H1 (cell line): ENCODE measurements at regions not wholly inside any gene's neighbourhood (a gene's known extent, or its start where the extent isn't known, plus 50 kb on each side); places are given as distances from the start of the nearest gene placed in this dataset.
A peak's percentile ranks its signal among the peaks of the same experiment; 100 is the strongest.
"Not testable (repeated sequence)": the region's sequence is repeated elsewhere in the genome, so short reads cannot be mapped to it uniquely, and the experiment has no call there.

Source experiments
- CTCF ChIA-PET: fragments of 300-600 bp; sonication (Branson Sonifier 250); formaldehyde crosslinking; loops from one replicate; lab custom pipeline; 2021; ENCODE audit not compliant: partially characterized antibody; lab: Charles Lee
- POLR2A ChIA-PET: fragments of 300-600 bp; sonication (Branson Sonifier 250); formaldehyde crosslinking; loops from one replicate; lab custom pipeline; 2021; ENCODE audit warnings: inconsistent platforms; ENCODE audit not compliant: partially characterized antibody; lab: Charles Lee
- DNase-seq, 2 experiments: peaks; one replicate each; pipeline versions ENCODE4 v3.0.0 to v3.0.0-alpha.2; 2010 to 2022; ENCODE audit warnings: low spot score in 2 of 2, low read depth in 1 of 2, mixed read lengths in 1 of 2
- FAIRE-seq: peaks from 2 replicates; lab custom pipeline; 2011; peaks lifted over from hg19 to GRCh38; lab: Jason Lieb, UNC
- H2AFZ ChIP-seq: 2 replicates; pipeline ENCODE4 v1.8.1; 2012; ENCODE audit warnings: low read length, inconsistent platforms
- H2AK5ac ChIP-seq: 2 replicates; pipeline ENCODE4 v1.6.1; 2013; ENCODE audit warnings: low read depth, low read length
- H2BK120ac ChIP-seq: replicated peaks from 2 replicates; pipeline ENCODE3; 2013; ENCODE audit warnings: low read depth, low read length, inconsistent platforms
- H2BK12ac ChIP-seq: 2 replicates; pipeline ENCODE4 v1.6.1; 2013; ENCODE audit warnings: low read depth, low read length
- H2BK15ac ChIP-seq: 2 replicates; pipeline ENCODE4 v1.6.1; 2013; ENCODE audit warnings: low read length
- H2BK20ac ChIP-seq: 2 replicates; pipeline ENCODE4 v1.6.1; 2013; ENCODE audit warnings: low read length
- H2BK5ac ChIP-seq: 2 replicates; pipeline ENCODE4 v1.6.1; 2013; ENCODE audit warnings: low read depth, low read length
- H3K14ac ChIP-seq: 2 replicates; pipeline ENCODE4 v1.6.1; 2013; ENCODE audit warnings: inconsistent platforms; ENCODE audit not compliant: insufficient read length
- H3K18ac ChIP-seq: 2 replicates; pipeline ENCODE4 v1.6.1; 2013; ENCODE audit warnings: low read length; ENCODE audit errors: extremely low read depth
- H3K23ac ChIP-seq: 2 replicates; pipeline ENCODE4 v1.6.1; 2013; ENCODE audit warnings: inconsistent platforms; ENCODE audit not compliant: insufficient read length
- H3K23me2 ChIP-seq: 2 replicates; pipeline ENCODE4 v1.6.1; 2013; ENCODE audit warnings: low read depth, low read length
- H3K27ac ChIP-seq: 2 replicates; pipeline ENCODE4 v1.6.1; 2011; ENCODE audit warnings: low read depth, low read length, inconsistent platforms
- H3K27me3 ChIP-seq, 4 experiments: replicated peaks in 1 of 4; 1 replicate in 1 of 4; 2 replicates in 3 of 4; pipeline versions ENCODE4 v1.6.1 to v1.8.1; 2011 to 2013; ENCODE audit warnings: low read length in 3 of 4, mild to moderate bottlenecking in 3 of 4, inconsistent platforms in 2 of 4, mixed read lengths in 2 of 4, moderate library complexity in 1 of 4; ENCODE audit not compliant: control insufficient read depth in 3 of 4, insufficient read depth in 3 of 4; ENCODE audit errors: extremely low read depth in 1 of 4
- H3K36me3 ChIP-seq, 4 experiments: 2 replicates each; pipeline versions ENCODE4 v1.6.1 to v1.8.1; 2011 to 2013; ENCODE audit warnings: mild to moderate bottlenecking in 4 of 4, low read length in 3 of 4, moderate library complexity in 2 of 4, control low read depth in 1 of 4, inconsistent platforms in 1 of 4; ENCODE audit not compliant: insufficient read depth in 4 of 4, control insufficient read depth in 2 of 4
- H3K4ac ChIP-seq: replicated peaks from 2 replicates; pipeline ENCODE3; 2013; ENCODE audit warnings: low read length, low read depth, mixed read lengths, inconsistent platforms; ENCODE audit not compliant: insufficient read length
- H3K4me1 ChIP-seq, 4 experiments: replicated peaks in 1 of 4; 1 replicate in 1 of 4; 2 replicates in 3 of 4; pipeline versions ENCODE4 v1.6.1 to v1.8.1; 2011 to 2013; ENCODE audit warnings: low read length in 3 of 4, inconsistent platforms in 2 of 4, mixed read lengths in 1 of 4; ENCODE audit not compliant: insufficient read depth in 4 of 4, control insufficient read depth in 3 of 4
- H3K4me2 ChIP-seq, 2 experiments: 2 replicates each; pipeline versions ENCODE4 v1.6.1 to v1.8.1; 2011 to 2013; ENCODE audit warnings: low read depth in 2 of 2, low read length in 2 of 2, control low read depth in 1 of 2, inconsistent platforms in 1 of 2, mild to moderate bottlenecking in 1 of 2; ENCODE audit not compliant: insufficient read depth in 1 of 2
- H3K4me3 ChIP-seq, 4 experiments: fragments of 200-600, 300-600 bp in 1 of 4; sonication (generic), shearing (Covaris generic), sonication (Bioruptor Twin) in 1 of 4; 2 replicates each; pipeline versions ENCODE4 v1.5.1 to v1.8.1; 2011 to 2016; ENCODE audit warnings: low read length in 4 of 4, low read depth in 3 of 4, control low read depth in 2 of 4, inconsistent platforms in 2 of 4, mild to moderate bottlenecking in 2 of 4, mixed read lengths in 1 of 4, moderate library complexity in 1 of 4; ENCODE audit not compliant: insufficient read depth in 2 of 4; ENCODE audit errors: extremely low read depth in 1 of 4
- H3K56ac ChIP-seq: replicated peaks from 2 replicates; pipeline ENCODE3; 2013; ENCODE audit warnings: low read depth, mild to moderate bottlenecking, mixed read lengths, low read length, inconsistent platforms; ENCODE audit not compliant: insufficient read length
- H3K79me1 ChIP-seq: 2 replicates; pipeline ENCODE4 v1.6.1; 2013; ENCODE audit warnings: low read depth, low read length, control low read depth
- H3K79me2 ChIP-seq, 2 experiments: 2 replicates each; pipeline versions ENCODE4 v1.6.1 to v1.8.1; 2012 to 2013; ENCODE audit warnings: low read length in 2 of 2, mild to moderate bottlenecking in 2 of 2, inconsistent platforms in 1 of 2; ENCODE audit not compliant: insufficient read depth in 2 of 2, control insufficient read depth in 1 of 2
- H3K9ac ChIP-seq, 4 experiments: replicated peaks in 1 of 4; 1 replicate in 1 of 4; 2 replicates in 3 of 4; pipeline versions ENCODE4 v1.6.1 to v1.8.1; 2011 to 2013; ENCODE audit warnings: low read depth in 3 of 4, low read length in 3 of 4, control low read depth in 2 of 4, mild to moderate bottlenecking in 2 of 4, moderate library complexity in 2 of 4, inconsistent platforms in 1 of 4; ENCODE audit errors: extremely low read depth in 1 of 4
- H3K9me3 ChIP-seq, 2 experiments: 2 replicates each; pipeline versions ENCODE4 v1.6.1 to v1.8.1; 2012 to 2013; ENCODE audit warnings: mild to moderate bottlenecking in 2 of 2, moderate library complexity in 2 of 2, control low read depth in 1 of 2, inconsistent platforms in 1 of 2, low read depth in 1 of 2, low read length in 1 of 2, mixed read lengths in 1 of 2; ENCODE audit not compliant: insufficient read depth in 2 of 2
- H4K20me1 ChIP-seq, 2 experiments: replicated peaks in 1 of 2; 2 replicates each; pipeline versions ENCODE3 to v1.8.1; 2011 to 2013; ENCODE audit warnings: inconsistent platforms in 2 of 2, low read length in 2 of 2, mild to moderate bottlenecking in 1 of 2; ENCODE audit not compliant: insufficient read depth in 2 of 2, control insufficient read depth in 1 of 2
- H4K5ac ChIP-seq: 2 replicates; pipeline ENCODE4 v1.6.1; 2013; ENCODE audit warnings: low read length, low read depth, mixed read lengths, inconsistent platforms; ENCODE audit not compliant: insufficient read length
- H4K8ac ChIP-seq: 2 replicates; pipeline ENCODE4 v1.8.0; 2013; ENCODE audit warnings: mild to moderate bottlenecking, moderate library complexity, low read length, inconsistent platforms; ENCODE audit not compliant: insufficient read depth; ENCODE audit errors: extremely low read depth
- H4K91ac ChIP-seq: replicated peaks from 2 replicates; pipeline ENCODE3; 2013; ENCODE audit warnings: low read length, mixed read lengths, inconsistent platforms; ENCODE audit not compliant: insufficient read length
- CEBPB ChIP-seq: IDR thresholded peaks from 2 replicates; pipeline ENCODE4 v1.6.1; 2012; ENCODE audit warnings: low read depth, low read length
- WGBS, 2 experiments: shearing (Covaris generic) in 1 of 2; methylation state at CpG; one replicate each; pipeline versions ENCODE4 v1.1.6 to v1.1.7; 2013 to 2015; ENCODE audit warnings: low lambda C conversion rate in 2 of 2, mixed read lengths in 2 of 2, inconsistent platforms in 1 of 2, low coverage in 1 of 2, missing lambda C conversion rate in 1 of 2; ENCODE audit not compliant: insufficient replicate concordance in 2 of 2, insufficient coverage in 1 of 2, insufficient read length in 1 of 2; ENCODE audit errors: extremely low coverage in 1 of 2, missing lambda C conversion rate in 1 of 2; 5-methylcytosine and 5-hydroxymethylcytosine counted together

DNA sequence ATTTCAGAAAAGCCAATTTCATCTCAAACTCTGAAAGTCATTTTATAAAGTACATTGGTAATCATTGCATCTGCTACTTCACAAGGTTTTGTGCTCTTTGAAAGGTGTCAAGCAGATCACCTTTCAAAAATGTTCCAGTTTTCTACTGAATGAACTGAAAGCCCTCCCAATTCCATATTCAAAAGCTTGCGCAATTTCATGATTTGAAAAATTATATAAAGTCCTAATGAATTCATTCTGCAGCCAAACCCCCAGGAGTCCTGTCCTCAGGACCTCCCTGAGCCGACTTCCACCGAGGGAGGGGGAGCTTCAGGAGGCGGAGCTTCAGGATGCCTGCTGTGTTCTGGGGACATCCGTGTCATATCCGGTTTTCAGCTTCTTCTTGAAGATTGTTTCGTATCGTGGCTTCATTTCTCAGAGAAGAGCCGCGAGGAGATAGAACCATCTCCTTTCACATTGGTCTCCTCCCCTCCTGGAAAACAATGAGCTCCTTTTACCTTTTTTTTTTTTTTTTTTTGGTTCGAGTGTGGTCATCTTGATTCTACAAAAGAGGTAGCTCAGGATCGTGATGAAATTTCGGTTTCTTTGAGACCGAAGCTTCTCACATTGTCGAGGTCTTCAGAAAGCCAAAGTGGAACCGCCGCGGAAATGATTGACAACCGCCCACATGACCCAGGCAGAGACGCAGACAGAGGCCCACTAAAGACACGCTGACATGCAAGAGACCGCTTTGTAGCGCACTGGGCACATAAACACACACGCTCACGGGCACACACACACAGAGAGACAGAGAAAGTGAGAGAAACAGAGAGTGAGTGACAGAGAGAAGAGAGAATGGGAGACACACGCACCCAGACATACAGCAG is 553.8 kb upstream of the ZNF337 start:
- H2BK15ac ChIP-seq, H3K27me3 ChIP-seq, DNase-seq, H3K18ac ChIP-seq, H3K4me1 ChIP-seq, H4K8ac ChIP-seq, H2BK5ac ChIP-seq, H4K20me1 ChIP-seq, H3K4me2 ChIP-seq, H2AK5ac ChIP-seq, CTCF ChIA-PET, H4K91ac ChIP-seq, H2BK20ac ChIP-seq, H3K36me3 ChIP-seq, H3K56ac ChIP-seq, H3K4me3 ChIP-seq, POLR2A ChIA-PET, H3K27ac ChIP-seq, H4K5ac ChIP-seq, FAIRE-seq, H3K23ac ChIP-seq, H3K14ac ChIP-seq, H3K9me3 ChIP-seq, H3K79me2 ChIP-seq, H2AFZ ChIP-seq, H3K4ac ChIP-seq, H2BK12ac ChIP-seq, H3K23me2 ChIP-seq, H3K79me1 ChIP-seq, H2BK120ac ChIP-seq, H3K9ac ChIP-seq: not testable (repeated sequence)
- 89% methylated on average over 24 of the region's 26 CpGs; no CpG with 5 or more reads in 1 of the 2 experiments for whole genome bisulfite sequencing, 2 experiments
- TF ChIP-seq CEBPB = peak; percentile 4; the same call in 1 of the 2 replicates
